Breast epithelium (tissue), 3 donors: ENCODE measurements at regions not wholly inside any gene's neighbourhood (a gene's known extent, or its start where the extent isn't known, plus 50 kb on each side); places are given as distances from the start of the nearest gene placed in this dataset.

Experiments
- CTCF ChIP-seq, 3 donors: fragments of 450-650 bp; IDR thresholded peaks; one replicate each; pipeline ENCODE4 v1.5.1; 2016 to 2017; ENCODE audit warnings: antibody characterized with exemption in 3 of 3, mild to moderate bottlenecking in 3 of 3, moderate library complexity in 3 of 3
- POLR2A ChIP-seq: fragments of 450-650 bp; IDR thresholded peaks from one replicate; pipeline ENCODE4 v1.6.1; 2016; ENCODE audit warnings: antibody characterized with exemption, mild to moderate bottlenecking, moderate library complexity

- no peak for TF ChIP-seq POLR2A
- no peak for TF ChIP-seq CTCF (IDR thresholded peaks at IDR 0.05)
Observed at GRCh38 chr4:19711871-19712270, 539.8 kb upstream of the SLIT2 start.
